ENCODE measurements at regions not wholly inside any gene's neighbourhood (a gene's known extent, or its start where the extent isn't known, plus 50 kb on each side); places are given as distances from the start of the nearest gene placed in this dataset.

DNA sequence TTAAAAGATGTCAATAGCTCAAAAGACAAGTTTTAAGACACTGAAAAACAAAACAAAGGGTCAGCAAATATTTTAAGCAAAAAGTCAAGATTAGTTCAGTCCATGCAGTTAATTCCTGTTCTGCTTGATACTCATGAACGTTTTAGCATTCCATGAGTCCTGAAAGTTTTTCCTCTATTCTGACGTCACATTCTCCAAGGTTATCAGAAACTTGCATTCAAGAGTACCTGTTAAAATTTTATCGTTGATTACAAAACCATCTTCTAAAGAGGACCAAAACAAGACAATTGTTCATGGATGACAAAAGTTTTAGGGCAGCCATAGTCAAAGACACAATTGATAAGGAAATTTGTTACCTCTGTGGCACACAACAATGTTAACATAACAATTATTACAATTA, 52.5 kb upstream of the VOPP1 start:
- no peak for TF ChIP-seq POLR2A (IDR thresholded peaks at IDR 0.05)
- TF ChIP-seq, protein P1, sequence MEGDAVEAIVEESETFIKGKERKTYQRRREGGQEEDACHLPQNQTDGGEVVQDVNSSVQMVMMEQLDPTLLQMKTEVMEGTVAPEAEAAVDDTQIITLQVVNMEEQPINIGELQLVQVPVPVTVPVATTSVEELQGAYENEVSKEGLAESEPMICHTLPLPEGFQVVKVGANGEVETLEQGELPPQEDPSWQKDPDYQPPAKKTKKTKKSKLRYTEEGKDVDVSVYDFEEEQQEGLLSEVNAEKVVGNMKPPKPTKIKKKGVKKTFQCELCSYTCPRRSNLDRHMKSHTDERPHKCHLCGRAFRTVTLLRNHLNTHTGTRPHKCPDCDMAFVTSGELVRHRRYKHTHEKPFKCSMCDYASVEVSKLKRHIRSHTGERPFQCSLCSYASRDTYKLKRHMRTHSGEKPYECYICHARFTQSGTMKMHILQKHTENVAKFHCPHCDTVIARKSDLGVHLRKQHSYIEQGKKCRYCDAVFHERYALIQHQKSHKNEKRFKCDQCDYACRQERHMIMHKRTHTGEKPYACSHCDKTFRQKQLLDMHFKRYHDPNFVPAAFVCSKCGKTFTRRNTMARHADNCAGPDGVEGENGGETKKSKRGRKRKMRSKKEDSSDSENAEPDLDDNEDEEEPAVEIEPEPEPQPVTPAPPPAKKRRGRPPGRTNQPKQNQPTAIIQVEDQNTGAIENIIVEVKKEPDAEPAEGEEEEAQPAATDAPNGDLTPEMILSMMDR (IDR thresholded peaks at IDR 0.05), result no peak
- no peak for TF ChIP-seq POLR2AphosphoS5 (IDR thresholded peaks at IDR 0.05)

All from breast epithelium (tissue), 3 donors.